ENCODE measurements at regions not wholly inside any gene's neighbourhood (a gene's known extent, or its start where the extent isn't known, plus 50 kb on each side); places are given as distances from the start of the nearest gene placed in this dataset.

DNA sequence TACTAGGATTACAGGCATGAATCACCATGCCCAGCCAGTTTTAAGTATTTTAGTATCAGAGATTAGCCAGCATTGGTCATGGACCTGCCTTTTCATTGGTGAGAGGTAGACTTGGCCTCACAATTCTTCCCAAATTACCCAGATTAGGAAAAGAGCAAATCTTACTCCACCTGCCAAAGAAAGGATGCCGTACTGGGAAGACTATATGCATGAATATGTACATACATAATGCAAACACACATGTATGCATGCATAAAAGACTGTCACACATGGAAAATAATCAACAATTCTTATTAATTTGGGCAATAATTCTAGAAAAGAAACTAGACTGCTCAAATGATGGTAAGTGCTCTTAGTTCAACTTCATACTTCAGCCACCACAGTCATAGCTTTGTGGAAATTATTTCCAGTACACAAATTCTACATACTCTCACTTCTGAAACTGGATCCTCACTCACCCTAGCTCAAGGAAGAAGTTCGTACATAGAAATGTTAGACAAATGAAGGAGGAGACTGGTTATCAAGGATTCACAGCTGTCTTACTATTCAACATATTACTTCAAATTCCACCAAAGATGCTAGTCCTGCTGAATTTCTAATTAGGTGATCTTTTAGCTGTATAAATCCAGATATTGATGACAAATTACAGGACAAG lies 73.7 kb downstream of the MINAR2 start:
- no peak overlapping the region for H3K56ac ChIP-seq (ENCODE audit: insufficient read length, low read depth, low read length)
- no peak overlapping the region for H3K23ac ChIP-seq (ENCODE audit: insufficient read length, low read depth, low read length)
- Mint-ChIP-seq H3K36me3 (ENCODE audit: insufficient read depth in 1 of 3, low read depth in 3 of 3) (no peaks in the 10 kb centered on the region), H3K9me3 (peaks cover 4 to 5% of the 10 kb centered on the region in 2 experiments; a peak in 2 of 5 replicates), H3K27ac (no peak overlapping the region), H3K27me3 (ENCODE audit: low read depth) (no peaks in the 10 kb centered on the region), H3K4me3 (no peak overlapping the region), H3K4me1 (no peaks in the 10 kb centered on the region)
- no peak overlapping the region for H2BK120ac ChIP-seq (ENCODE audit: low read depth, low read length, poor library complexity, severe bottlenecking)
- H4K8ac ChIP-seq (replicated peaks; ENCODE audit: insufficient read length, low read depth, low read length) = no peak overlapping the region
- H2BK15ac ChIP-seq (ENCODE audit: low read depth, low read length) = no peak overlapping the region
- WGBS (ENCODE audit: extremely low coverage, insufficient read length, low lambda C conversion rate) = no CpG with 5 or more reads among the region's 2 CpGs
- no peak overlapping the region for H2AFZ ChIP-seq (ENCODE audit: low read length)
- H2BK12ac ChIP-seq (ENCODE audit: insufficient read length, low read depth, low read length) = no peak overlapping the region
- no peak overlapping the region for H3K18ac ChIP-seq (ENCODE audit: insufficient read length, low read depth, low read length)
- H3K14ac ChIP-seq (ENCODE audit: insufficient read depth, low read length) = no peak overlapping the region
- no peak overlapping the region for H3K27ac ChIP-seq (ENCODE audit: insufficient read length, low read depth, low read length)
- no peak for DNase-seq
- H3K23me2 ChIP-seq (ENCODE audit: insufficient read length, low read depth, low read length, poor library complexity, severe bottlenecking) = no peaks in the 10 kb centered on the region
- no peaks in the 10 kb centered on the region for H4K20me1 ChIP-seq (ENCODE audit: control insufficient read depth, insufficient read depth, insufficient read length)
- no peak overlapping the region for H2BK20ac ChIP-seq (ENCODE audit: low read depth, low read length, poor library complexity, severe bottlenecking)
- no peaks in the 10 kb centered on the region for H3K4me1 ChIP-seq (ENCODE audit: insufficient read depth, low read length)
- H3K4ac ChIP-seq (ENCODE audit: low read depth, low read length) = no peak overlapping the region
- no peak overlapping the region for H4K91ac ChIP-seq (ENCODE audit: insufficient read length, low read depth, low read length)
- no peak overlapping the region for H3T11ph ChIP-seq (ENCODE audit: low read length)
- no peaks in the 10 kb centered on the region for H3K9me3 ChIP-seq (ENCODE audit: control insufficient read depth, low read depth, low read length)
- no peak overlapping the region for H2AK5ac ChIP-seq (ENCODE audit: insufficient read length, low read length)
- H3K4me2 ChIP-seq (ENCODE audit: insufficient read depth, insufficient read length, low read length) = no peak overlapping the region
- no peaks in the 10 kb centered on the region for H3K27me3 ChIP-seq (ENCODE audit: insufficient read depth, low read length)
- H2BK5ac ChIP-seq (ENCODE audit: insufficient read length, low read length) = no peak overlapping the region
- TF ChIP-seq, protein P1, sequence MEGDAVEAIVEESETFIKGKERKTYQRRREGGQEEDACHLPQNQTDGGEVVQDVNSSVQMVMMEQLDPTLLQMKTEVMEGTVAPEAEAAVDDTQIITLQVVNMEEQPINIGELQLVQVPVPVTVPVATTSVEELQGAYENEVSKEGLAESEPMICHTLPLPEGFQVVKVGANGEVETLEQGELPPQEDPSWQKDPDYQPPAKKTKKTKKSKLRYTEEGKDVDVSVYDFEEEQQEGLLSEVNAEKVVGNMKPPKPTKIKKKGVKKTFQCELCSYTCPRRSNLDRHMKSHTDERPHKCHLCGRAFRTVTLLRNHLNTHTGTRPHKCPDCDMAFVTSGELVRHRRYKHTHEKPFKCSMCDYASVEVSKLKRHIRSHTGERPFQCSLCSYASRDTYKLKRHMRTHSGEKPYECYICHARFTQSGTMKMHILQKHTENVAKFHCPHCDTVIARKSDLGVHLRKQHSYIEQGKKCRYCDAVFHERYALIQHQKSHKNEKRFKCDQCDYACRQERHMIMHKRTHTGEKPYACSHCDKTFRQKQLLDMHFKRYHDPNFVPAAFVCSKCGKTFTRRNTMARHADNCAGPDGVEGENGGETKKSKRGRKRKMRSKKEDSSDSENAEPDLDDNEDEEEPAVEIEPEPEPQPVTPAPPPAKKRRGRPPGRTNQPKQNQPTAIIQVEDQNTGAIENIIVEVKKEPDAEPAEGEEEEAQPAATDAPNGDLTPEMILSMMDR (conservative IDR thresholded peaks at IDR 0.05) = no peak
- no peak overlapping the region for H3K9ac ChIP-seq (ENCODE audit: extremely low read depth, insufficient read length, low read length)
- no peak overlapping the region for H4K5ac ChIP-seq (ENCODE audit: insufficient read length, low read depth, low read length)
- H3K79me1 ChIP-seq (ENCODE audit: insufficient read depth, low read depth, low read length, poor library complexity, severe bottlenecking) = no peaks in the 10 kb centered on the region
- no peaks in the 10 kb centered on the region for H3K79me2 ChIP-seq (ENCODE audit: insufficient read depth, low read length)

All from H9 (cell line).